Brain microvascular endothelial cell (primary cell): ENCODE measurements at regions not wholly inside any gene's neighbourhood (a gene's known extent, or its start where the extent isn't known, plus 50 kb on each side); places are given as distances from the start of the nearest gene placed in this dataset.

ENCODE experiments used
- DNase-seq: peaks from one replicate; pipeline ENCODE4 v3.0.0-alpha.2; 2020
- H3K27ac ChIP-seq: fragments of 250-450 bp; sonication (Bioruptor Pico); 2 replicates; pipeline ENCODE4 v1.5.1; 2020; ENCODE audit warnings: mild to moderate bottlenecking, moderate library complexity
- H3K27me3 ChIP-seq: fragments of 250-450 bp; sonication (Bioruptor Pico); replicated peaks from 2 replicates; pipeline ENCODE4 v1.5.1; 2020; ENCODE audit warnings: mild to moderate bottlenecking
- H3K36me3 ChIP-seq: fragments of 250-450 bp; sonication (Bioruptor Pico); replicated peaks from 2 replicates; pipeline ENCODE4 v1.5.1; 2020; ENCODE audit warnings: mild to moderate bottlenecking
- H3K4me3 ChIP-seq: 2 replicates; pipeline ENCODE4 v1.5.1; 2011; ENCODE audit warnings: low read depth, mild to moderate bottlenecking, control low read depth, low read length, moderate library complexity
- in situ Hi-C: cut with HindIII; loops from 2 replicates; pipeline ENCODE4 v1.10.0; 2017; ENCODE audit warnings: low sequenced_read_pairs, low pct_ligation_motif_present
- TF ChIP-seq, protein P1 (sequence below): IDR thresholded peaks from 2 replicates; pipeline ENCODE4 v1.5.1; 2011; ENCODE audit warnings: low read depth, mild to moderate bottlenecking, moderate library complexity, low read length, control low read depth, inconsistent platforms; ENCODE audit errors: missing control alignments

DNA sequence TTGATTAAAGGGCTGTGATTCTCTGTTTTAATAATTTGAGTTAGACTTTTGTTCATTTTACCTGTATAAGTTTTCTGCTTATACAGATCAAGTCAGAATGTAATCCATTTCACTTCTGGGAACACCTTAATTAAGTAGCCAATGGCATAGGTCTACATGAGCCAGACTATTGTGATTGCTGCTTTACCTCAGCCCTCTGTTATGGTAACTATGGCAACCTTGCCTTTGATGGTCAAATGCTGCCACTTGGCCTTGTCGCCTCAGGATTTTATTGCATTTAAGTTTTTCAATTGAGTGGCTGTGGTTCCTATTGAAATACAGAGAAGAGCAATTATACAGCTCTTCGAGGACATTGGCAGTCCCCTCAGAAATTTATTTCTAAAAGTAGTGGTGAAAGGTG is 64.3 kb upstream of the TMEM106B start:
- no peak for DNase-seq
- Histone ChIP-seq H3K27me3 (no peaks in the 10 kb centered on the region), H3K27ac (no peak overlapping the region), H3K36me3 (no peaks in the 10 kb centered on the region), H3K4me3 (no peak overlapping the region)
- in situ Hi-C loops, result no loop called here
- TF ChIP-seq, protein P1, sequence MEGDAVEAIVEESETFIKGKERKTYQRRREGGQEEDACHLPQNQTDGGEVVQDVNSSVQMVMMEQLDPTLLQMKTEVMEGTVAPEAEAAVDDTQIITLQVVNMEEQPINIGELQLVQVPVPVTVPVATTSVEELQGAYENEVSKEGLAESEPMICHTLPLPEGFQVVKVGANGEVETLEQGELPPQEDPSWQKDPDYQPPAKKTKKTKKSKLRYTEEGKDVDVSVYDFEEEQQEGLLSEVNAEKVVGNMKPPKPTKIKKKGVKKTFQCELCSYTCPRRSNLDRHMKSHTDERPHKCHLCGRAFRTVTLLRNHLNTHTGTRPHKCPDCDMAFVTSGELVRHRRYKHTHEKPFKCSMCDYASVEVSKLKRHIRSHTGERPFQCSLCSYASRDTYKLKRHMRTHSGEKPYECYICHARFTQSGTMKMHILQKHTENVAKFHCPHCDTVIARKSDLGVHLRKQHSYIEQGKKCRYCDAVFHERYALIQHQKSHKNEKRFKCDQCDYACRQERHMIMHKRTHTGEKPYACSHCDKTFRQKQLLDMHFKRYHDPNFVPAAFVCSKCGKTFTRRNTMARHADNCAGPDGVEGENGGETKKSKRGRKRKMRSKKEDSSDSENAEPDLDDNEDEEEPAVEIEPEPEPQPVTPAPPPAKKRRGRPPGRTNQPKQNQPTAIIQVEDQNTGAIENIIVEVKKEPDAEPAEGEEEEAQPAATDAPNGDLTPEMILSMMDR, result no peak

DNA sequence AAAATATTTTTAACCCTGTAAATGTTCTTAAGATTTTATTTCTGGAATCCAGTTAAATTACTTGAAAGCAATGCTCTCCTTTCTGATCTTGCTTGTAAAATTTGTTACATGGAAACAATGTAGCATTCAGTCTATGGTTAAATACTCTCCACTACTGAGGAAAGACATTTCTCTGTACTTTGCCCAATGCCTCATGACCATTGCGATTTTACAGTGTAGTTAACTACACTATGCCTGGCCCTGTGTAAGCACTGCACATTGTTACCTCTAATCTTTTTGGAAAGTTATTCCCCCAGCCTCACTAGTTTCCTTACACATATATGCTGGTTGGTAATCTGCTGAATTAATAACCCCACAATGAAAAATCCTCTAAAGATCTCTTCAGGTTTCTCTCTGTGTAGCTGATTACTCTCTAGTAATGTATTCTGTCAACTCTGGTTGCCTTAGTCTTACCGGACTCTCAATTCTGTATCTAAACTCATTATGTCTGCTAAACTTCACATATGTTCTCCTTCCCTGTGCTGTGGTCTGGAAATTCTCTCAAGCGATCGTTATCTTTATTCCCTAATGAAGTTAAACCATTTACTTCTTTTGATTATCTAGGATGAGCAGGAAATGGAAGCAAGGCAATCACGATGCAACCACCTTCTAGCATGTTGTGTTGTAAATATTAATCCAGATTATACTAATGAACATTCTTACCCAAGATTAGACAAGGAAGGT is 58.7 kb upstream of the TMEM106B start:
- in situ Hi-C loops, result no loop called here

GRCh38 chr7:12154119-12154518 is 57.0 kb upstream of the TMEM106B start:
- in situ Hi-C loops, result no loop called here
- no peak for DNase-seq
- H3K36me3 ChIP-seq, result no peaks in the 10 kb centered on the region
- TF ChIP-seq, protein P1, result no peak
- H3K4me3 ChIP-seq, result no peak overlapping the region
- no peaks in the 10 kb centered on the region for H3K27me3 ChIP-seq
- H3K27ac ChIP-seq, result no peak overlapping the region

More for the DNA sequence above, 58.7 kb upstream of the TMEM106B start:
- Histone ChIP-seq H3K27me3 (no peaks in the 10 kb centered on the region), H3K36me3 (no peaks in the 10 kb centered on the region), H3K4me3 (no peak overlapping the region), H3K27ac (no peak overlapping the region)
- no peak for DNase-seq
- TF ChIP-seq, protein P1, result no peak

DNA sequence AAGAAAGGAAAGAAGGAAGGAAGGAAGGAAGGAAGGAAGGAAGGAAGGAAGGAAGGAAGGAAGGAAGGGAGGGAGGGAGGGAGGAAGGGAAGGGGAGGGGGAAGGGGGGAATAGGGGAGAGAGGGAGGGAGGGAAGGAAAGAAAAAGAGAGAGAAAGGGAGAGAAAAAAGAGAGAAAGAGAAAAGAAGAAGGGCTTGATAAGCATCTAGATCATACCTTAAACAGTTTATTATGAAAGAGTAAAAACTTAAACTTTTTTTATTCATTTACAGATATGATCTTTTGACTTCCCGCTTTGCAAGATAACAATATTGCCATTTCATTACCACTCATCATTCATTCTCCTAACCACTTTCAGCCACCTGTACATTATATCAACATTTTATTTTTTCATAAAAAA is 53.6 kb upstream of the TMEM106B start:
- no peaks in the 10 kb centered on the region for H3K36me3 ChIP-seq
- no peaks in the 10 kb centered on the region for H3K27me3 ChIP-seq
- TF ChIP-seq, protein P1, result no peak
- H3K4me3 ChIP-seq, result no peak overlapping the region
- in situ Hi-C loops, result no loop called here
- no peak overlapping the region for H3K27ac ChIP-seq
- DNase-seq, result no peak

- H3K27ac ChIP-seq, result no peak overlapping the region
- TF ChIP-seq, protein P1, result no peak
- peak; percentile 15 for DNase-seq
Observed at GRCh38 chr7:12158334-12159060, 52.6 kb upstream of the TMEM106B start.

GRCh38 chr7:12161146-12161545 is 49.9 kb upstream of the TMEM106B start:
- Histone ChIP-seq H3K27me3 (no peaks in the 10 kb centered on the region), H3K27ac (no peak overlapping the region), H3K36me3 (no peaks in the 10 kb centered on the region), H3K4me3 (no peak overlapping the region)
- no peak for DNase-seq
- in situ Hi-C loops, result no loop called here
- TF ChIP-seq, protein P1, result no peak

More at GRCh38 chr7:12158334-12159060, 52.6 kb upstream of the TMEM106B start:
- Histone ChIP-seq H3K27me3 (no peaks in the 10 kb centered on the region), H3K36me3 (no peaks in the 10 kb centered on the region), H3K4me3 (no peak overlapping the region)
- in situ Hi-C loops, result no loop called here
